GM18517 (cell line): ENCODE measurements at regions not wholly inside any gene's neighbourhood (a gene's known extent, or its start where the extent isn't known, plus 50 kb on each side); places are given as distances from the start of the nearest gene placed in this dataset.

Experiments
- ATAC-seq: cut with Tn5 transposase; IDR thresholded peaks from one replicate; pipeline ENCODE4 v1.9.1; 2021; ENCODE audit warnings: mild to moderate bottlenecking, moderate library complexity; ENCODE audit not compliant: unreplicated experiment

DNA sequence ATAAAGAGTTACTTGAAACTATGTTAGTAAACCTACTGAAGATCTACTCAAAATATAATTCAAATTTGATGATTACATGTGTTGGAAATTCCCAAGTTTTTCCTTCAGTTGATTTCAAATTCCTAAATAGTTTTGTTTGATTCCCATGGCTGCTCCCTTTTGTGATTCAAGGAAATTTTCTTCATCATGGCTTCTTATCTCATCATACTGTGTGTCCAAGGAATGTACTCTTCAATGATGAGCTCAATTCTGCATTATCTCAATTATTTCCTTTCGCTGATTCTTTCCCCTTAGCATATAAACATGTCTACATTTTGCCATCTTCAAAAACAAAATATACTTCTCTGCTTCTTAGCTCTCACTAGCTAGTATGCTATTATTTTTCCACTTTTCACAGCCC is 460.4 kb upstream of the NAALADL2 start:
- no peak for ATAC-seq

DNA sequence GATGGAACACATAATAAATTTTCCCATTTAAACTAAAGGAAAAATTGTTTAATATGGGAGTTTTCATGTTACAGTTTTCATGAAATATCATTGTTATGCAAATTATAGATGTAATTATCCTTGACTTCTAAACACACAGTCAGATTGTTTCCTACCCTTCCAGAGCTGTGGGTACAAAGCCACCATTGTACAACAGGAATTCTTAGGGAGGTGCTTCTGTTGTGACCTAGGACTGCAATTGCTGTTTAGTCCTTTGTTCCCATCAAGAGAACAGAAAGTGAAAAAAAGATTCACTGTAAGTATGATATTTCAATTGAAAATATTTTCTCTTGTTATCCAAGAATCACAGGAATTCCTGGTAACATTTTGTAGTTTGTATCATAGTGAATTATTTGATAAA is 455.3 kb upstream of the NAALADL2 start:
- no peak for ATAC-seq

DNA sequence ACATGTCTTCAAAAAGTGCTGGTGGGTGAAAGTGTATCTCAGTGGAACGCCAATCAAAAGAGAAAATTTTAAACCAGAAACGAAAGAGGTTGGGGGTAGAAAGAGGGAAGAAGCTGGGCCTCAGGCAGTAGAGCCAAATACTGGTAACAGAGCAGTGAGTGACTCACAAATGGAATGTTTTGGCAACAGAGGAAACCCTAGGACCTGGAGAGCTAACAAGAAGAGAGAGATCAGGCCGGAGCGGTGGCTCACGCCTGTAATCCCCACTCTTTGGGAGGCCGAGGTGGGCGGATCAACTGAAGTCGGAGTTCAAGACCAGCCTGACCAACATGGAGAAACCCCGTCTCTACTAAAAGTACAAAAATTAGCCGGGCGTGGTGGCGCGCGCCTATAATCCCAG is 450.8 kb upstream of the NAALADL2 start:
- no peak for ATAC-seq

DNA sequence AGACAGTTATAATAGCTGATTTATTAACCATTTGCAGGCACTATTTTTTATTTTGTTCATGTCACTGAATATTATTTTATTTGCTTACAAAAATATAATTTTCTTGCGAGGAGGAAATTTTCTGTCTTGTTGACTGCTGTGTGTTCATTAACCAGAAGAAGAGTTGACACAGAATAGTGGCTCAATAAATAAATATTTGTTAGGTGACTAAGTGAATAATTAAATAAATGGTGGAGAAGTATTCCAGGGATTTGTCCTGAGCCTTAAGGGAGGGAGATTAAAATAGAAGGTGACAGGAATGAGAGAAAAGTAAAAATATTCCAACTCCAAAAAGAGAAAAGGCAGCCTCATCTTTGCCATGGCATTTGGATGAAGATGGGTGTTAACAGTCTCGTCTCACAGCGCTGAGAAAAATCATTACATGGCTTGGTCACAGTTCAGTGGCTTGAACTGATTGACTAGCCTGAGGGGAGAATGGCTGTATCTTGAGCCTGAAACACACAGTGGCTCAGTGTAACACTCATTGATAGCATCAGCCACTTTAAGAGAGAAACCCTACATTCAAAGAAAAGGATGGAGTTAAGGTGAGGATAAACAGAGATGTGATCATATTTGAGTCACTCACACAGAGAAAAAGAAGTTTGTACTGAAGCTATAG is 449.9 kb upstream of the NAALADL2 start:
- ATAC-seq = no peak

DNA sequence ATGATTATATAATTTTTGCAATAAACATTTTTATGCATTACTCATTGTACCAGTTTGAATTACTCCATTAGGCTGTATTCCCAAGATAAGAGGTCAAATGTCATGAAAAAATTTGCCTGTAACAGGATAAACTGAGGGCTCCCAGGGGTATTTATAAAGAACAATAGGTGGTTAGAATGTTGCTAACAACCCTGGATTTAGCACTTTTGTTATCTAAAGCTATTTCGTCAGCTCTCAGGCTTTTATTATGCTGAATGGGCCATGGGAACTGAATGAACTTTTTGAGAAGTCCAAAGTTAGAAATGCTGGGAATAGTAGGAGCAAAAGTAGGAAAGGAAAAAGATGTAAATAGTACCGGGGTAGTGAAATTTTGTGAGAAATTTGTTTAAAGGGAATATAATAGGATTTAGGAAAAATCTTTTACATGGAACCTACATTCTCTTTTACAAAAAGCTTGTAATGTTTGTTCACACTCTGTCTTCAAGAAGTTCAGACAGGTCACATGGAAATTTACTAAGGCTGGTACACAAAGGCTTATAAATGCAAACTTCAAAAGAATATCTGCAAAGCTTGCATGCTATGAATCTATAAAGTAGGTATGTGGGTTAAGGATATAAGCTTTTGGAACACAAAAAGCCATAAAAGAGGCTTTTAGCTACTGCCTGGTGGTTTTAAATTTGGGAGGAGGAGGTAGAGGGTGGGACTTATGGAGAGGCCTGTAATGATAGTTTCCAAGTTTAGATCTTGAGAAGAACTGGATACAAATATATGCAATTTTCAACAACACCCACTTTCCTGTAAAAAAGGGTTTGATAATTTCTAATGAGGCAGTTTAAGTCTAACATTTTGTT is 445.8 kb upstream of the NAALADL2 start:
- no peak for ATAC-seq

DNA sequence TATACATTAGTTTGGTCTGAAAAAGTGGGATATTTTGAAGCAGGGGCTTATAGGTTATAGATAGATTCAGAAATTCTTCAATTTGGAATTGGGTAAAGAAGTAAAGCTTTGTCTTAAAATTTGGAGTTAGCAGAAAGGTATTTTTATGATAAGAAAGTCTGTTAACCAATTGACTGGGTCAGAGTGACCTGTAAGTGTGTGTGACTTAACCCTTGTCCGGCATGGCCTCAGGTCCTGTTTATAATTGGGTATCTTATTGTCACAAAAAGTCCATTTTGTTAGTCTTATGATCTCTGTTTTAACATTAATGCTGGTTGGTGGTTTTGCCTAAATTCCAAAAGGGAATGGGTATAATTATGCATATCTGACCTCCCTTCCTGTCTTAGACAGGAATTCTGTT is 444.2 kb upstream of the NAALADL2 start:
- no peak for ATAC-seq

DNA sequence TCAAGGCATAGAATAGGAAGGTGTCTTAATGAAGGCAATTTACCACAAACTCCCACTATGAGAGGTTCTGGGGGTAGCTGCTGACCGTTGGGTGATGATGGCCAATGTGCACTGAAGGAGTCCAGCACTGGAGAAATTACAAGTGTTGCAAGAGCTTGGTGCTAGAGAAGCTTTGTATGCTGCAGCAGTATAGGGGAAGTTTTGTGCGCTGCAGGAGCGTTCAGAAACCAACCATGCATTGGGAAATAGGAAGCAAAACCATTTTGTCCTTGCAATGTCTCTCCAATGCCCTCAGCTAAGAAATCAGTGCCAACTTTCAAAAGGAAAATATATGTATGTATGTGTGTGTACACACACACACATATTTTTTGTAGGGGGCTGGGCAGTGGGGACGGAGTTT is 441.6 kb upstream of the NAALADL2 start:
- no peak for ATAC-seq

DNA sequence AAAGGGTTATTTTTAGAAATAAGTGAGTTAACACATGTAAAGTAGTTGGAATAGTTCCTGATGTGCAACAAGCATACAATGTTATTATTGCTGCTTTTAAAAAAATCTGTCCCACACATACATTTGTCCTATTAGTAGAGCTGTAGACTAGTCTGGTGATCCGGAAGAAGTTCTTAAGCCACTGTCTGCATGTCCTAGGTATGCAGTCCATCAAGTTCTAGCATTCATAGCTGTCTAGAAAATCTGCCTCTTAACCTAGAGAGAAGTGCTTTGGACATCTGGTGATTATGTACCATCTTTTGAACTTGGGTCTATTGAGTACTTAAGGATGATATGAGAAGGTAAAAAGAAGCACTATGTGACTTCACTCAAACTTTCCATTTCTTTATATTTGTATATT is 439.9 kb upstream of the NAALADL2 start:
- ATAC-seq = no peak

DNA sequence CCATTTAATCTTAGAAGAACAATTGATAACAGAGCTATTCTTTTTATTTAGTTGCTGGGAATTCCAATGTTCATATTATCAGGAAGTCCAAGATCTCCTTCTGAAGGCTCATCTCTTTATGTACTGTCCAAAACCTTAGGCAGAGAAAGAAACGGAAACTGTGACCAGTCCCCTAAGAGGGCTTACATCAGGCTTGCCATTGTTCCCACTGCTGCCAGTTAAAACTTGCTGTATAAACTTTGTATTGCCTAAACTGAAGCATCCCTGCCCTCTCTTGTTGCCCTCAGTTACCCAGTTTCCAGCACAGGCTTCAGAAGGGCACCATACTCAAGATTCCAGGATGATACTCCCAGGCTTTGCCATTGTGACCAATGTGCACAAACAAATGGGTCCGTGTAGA is 435.2 kb upstream of the NAALADL2 start:
- ATAC-seq = no peak

DNA sequence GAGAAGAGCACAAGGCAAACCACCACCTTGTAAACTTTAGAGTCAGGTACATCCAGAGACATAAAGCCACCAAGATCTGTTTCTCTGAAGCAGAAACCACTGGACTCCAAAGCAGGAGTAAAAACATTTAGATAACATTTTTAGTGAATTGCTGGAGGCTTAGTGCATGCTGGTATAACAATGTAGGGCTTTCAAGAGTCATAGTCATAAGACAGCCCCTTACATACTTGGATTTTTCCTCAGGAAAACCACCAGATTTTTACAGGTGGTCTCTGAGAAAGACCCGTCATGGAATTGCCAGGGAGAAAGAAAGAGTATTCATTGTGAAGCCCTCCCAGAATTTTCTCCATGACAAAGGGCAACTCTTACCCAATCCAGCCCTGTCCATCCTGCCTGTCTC is 434.5 kb upstream of the NAALADL2 start:
- no peak for ATAC-seq

DNA sequence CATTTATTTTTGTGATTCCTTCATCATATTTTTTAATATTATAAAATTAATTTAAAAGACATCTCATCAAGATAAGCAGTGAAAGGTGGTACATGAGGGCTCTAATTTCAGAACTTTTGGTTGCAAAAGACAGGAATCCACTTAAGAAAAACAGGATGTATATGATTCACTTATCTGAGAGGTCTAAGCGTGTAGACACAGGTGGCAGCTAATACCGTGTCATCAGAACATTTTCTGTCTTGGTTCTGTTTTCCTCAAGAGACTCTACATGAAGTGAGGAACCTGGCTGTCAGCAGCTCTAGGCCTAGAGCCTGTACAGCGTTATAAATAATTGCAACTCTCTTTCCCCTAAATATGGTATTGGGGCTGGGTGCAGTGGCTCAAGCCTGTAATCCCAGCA is 433.7 kb upstream of the NAALADL2 start:
- no peak for ATAC-seq

DNA sequence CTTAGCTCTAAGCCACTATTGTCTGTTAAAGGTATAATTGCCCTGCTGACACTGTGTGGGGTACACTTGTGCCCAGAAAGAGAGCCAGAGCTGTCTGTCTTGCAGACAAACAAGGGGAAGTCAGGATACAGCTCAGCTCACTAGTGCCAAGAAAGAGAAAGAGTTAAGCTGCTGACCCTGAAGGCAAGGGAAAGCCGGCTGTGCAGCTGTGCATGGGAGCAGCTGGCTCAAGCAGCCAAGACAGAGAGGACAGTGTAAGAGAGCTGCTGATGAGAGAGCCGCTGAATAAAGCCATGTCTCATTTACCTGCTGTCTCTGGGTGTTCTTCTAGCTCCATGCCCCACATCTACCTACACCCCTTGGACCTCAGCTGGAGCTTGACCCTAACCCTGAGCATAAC is 428.1 kb upstream of the NAALADL2 start:
- ATAC-seq = no peak

DNA sequence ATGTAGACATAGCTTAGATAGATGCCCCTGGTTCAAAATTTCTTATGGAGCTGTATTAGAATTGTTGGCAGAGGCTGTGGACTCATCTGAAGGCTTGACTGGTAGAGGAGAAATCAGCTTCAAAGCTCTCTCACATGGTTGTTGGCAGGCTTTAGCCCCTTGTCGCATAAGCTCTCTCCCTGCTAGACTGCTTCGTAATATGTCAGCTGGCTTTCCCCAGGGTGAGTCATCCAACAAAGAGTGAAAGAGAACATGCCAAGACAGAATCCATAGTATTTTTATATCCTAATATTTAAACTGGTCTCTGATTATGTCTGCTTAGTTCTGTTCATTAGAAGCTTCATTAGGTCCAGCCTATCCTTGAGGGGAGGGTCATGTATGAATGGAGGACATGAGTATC is 427.4 kb upstream of the NAALADL2 start:
- ATAC-seq = no peak

DNA sequence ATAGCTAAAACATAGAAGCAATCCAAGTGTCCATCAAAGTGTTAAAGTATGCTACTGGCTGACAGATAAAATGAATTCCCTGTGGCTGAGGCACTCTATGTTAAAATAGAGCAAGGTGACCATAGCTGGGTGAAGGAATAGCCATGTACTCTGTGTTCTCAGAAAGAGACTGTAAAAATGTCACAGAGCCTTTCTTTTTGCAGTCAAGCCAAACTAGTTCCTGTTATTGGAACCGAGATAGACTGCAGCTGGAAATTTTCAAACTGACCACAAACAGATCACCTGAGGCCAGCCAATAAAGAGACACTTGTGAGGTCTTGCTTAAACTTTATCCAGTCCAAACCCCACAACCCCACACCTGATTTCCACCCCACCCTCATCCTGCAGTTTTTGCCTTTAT is 422.8 kb upstream of the NAALADL2 start:
- no peak for ATAC-seq

DNA sequence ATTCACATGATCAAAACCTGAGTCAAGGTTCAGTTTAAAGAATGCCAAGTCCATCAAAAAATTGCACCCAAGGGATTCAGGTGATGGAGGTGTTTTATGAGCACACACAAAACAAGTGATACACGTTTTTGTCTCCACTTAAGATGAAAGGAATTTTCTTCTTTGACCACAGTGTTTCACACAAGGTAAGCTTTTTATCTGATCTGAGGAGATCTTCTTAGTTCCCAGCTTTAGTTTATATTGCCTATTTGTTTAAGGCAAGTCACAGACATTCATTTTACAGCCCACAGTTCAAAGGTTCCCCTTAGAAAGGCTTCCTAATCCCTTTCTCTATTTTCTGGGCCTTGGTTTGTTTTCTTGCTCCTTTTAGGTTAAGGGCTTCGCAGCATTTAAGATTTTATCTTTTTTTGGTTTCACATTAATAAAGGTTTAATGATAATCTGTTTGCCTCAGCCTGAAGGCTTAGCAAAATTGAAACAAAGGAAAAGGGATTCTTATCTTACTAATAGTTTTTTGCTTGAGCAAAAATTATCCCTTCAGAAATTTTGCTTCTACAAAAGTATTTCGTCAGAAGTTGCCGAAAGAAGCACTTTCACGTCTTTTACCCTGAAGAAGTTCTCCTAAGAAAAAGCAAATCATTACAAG is 420.5 kb upstream of the NAALADL2 start:
- ATAC-seq = no peak

DNA sequence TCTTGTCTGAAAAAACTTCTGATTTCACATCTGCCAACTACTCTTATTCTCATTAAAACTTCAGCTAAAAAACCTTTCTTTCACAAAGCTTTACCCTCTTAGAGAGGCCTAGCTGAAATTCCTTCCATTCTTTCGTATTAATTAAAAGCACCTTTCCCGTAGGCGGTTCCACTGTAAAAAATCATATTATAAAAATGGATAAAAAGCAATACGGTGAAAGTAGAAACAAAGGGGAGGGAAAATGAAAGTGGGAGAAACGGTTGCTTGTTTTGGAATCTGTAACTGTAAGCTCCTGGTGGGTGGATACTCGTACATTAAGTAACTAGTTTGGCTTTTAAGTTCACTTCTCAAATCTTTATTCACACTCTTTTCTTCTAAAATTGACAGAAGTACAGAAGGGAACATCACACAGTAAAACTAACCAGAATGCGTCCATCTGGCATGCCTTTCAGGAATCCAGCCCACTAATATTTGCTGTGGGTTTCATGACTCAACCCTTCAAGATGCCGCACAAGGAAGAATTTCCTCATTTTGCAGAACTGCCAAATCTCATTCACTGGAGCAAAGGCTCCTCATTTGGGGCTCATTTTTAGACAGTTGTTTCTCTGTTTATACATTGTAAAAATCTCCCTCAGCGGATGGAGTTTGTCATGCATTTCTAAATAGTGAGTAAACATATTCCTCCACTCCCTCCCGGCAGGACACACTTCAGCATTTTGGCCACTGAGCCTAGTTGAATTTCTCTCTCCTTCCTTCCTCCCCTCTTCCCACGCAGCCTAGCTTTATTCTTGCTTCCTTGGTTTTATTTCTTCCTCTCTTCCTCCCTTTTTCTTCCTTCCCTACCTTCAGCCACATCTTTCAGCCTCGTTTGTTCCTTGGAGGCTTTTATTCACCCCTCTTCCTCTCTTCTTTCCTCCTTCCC is 419.5 kb upstream of the NAALADL2 start:
- ATAC-seq = no peak

DNA sequence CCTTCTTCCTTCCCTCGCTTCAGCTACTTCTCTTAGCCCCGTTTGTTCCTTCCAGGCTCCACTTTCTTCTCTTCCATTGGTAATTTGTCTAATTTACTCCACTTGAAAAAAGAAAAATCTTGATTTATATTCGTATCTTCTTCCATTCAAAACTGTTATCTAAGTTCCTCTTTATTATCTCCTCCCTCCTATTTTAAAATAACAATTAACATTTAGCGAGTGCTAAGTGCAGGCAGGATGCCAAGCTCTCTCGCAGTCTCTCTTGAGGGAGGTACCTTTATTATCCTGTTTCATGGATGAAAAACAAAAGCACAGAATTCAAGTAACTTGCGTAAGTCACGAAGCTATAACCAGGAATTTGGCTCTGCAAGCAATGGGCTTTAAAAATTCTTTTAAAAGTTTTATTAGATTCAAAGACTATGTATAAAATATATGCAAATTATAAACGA is 418.9 kb upstream of the NAALADL2 start:
- no peak for ATAC-seq

DNA sequence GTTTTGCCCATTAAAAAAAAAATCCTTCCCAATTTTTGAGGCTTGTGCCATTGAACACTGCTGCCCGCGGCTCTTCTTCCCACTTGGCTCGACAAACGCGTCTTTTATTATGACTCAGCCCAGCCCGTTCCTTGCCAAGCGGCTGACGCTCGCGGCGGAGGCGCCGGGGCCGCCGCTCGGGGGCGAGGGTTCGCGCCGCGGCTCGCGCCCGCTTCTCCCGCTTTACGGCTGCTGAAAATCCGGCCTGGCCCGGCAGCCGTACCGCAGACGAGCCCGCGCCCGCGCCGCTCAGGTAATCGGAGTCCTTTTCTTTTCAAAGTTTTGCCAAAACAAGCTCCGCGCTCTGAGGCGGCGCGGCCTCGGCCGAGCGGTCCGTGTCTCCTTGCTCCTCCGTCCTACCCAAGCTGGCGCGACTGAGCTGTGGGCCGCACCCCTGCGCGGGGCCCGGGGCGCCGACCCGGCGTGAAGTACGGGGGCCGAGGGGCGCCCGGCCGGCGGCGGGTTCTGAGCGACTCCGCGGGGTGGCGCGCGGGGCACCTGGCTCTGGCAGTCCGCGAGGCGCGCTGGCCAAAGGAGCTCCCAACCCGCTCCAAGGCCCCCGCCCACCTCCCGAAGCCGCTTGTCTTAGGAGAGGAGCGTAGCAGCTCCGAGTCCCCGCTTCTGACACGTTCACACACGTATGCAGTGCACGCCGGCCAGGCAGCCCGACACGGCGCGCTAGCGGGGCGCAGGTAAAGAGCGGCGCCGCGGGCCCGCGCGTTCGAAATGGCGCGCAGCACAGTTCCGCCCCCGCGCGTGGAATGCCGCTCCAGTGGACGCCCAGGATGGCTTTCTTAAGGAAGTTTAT is 418.2 kb upstream of the NAALADL2 start:
- peak; percentile 78 for ATAC-seq

DNA sequence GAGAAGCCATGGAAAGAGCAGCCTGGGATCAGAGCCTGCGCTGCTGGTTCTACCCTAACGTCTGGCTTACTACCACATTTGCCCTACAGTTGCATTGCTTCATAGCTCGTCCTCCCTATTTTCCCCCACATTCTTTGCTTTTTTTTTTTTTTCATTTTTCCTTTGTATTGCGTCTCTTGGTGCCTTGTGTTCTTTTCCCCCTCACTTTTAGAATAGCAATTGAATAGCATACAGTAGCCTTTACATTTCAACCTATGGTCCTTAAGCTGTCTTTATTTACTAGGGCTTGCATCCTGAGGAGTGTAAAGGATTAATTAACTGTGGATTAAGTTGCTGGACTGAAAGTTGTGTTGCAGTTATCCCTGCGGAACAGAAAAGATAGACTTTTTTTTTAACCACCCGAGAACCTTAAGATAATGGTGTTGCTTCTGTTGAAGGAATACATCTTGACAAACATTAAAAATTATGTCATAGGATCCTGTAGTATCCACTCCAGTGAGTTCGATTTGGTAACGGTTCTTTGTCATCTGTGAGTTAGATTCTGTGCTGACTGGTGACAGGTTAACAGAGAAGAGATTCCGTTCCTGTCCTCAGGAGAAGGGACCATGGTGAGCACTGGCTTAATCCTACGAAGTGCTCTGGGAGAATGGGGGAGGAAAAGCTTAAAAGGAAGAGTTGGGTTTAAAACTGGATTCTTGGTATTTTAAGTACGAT is 417.4 kb upstream of the NAALADL2 start:
- ATAC-seq = peak; percentile 18
